ENCODE measurements at regions not wholly inside any gene's neighbourhood (a gene's known extent, or its start where the extent isn't known, plus 50 kb on each side); places are given as distances from the start of the nearest gene placed in this dataset.
"Not testable (repeated sequence)": the region's sequence is repeated elsewhere in the genome, so short reads cannot be mapped to it uniquely, and the experiment has no call there.

- no peak for DNase-seq (ENCODE audit: extremely low spot score)
- POLR2A ChIA-PET: no interaction called here
- CTCF ChIA-PET: interaction anchor here (1.6 kb wide), 1 partner anchor 9 kb away, joined by 5 read pairs; no protein-coding TSS in a partner anchor
- TF ChIP-seq FOXA1 (IDR thresholded peaks at IDR 0.05): no peak
- no peak for TF ChIP-seq L3MBTL2 (conservative IDR thresholded peaks at IDR 0.05)
- no peak for TF ChIP-seq CTBP1 (IDR thresholded peaks at IDR 0.05; ENCODE audit: borderline replicate concordance)
- no peak for TF ChIP-seq SP1 (IDR thresholded peaks at IDR 0.05)
- no peak for TF ChIP-seq LEF1 (IDR thresholded peaks at IDR 0.05; ENCODE audit: borderline replicate concordance)
- TF ChIP-seq HDGF (IDR thresholded peaks at IDR 0.05; ENCODE audit: borderline replicate concordance): no peak
- no peak for TF ChIP-seq BHLHE40 (IDR thresholded peaks at IDR 0.05; ENCODE audit: borderline replicate concordance)
- no peak for TF ChIP-seq FOXM1 (IDR thresholded peaks at IDR 0.05; ENCODE audit: borderline replicate concordance)
- TF ChIP-seq NFRKB (IDR thresholded peaks at IDR 0.05): no peak
- no peak for TF ChIP-seq TARDBP (IDR thresholded peaks at IDR 0.05)
- TF ChIP-seq ZNF384 (IDR thresholded peaks at IDR 0.05): no peak
- TF ChIP-seq FOXK2 (IDR thresholded peaks at IDR 0.05): no peak
- TF ChIP-seq PKNOX1 (IDR thresholded peaks at IDR 0.05): no peak
Measured at GRCh38 chr16:27649021-27649420, 99.1 kb downstream of the KATNIP start.

- ChIA-PET POLR2A (no interaction called here), CTCF (interaction anchor here (1.6 kb wide), 1 partner anchor 10 kb away, joined by 5 read pairs; no protein-coding TSS in a partner anchor)
- DNase-seq (ENCODE audit: extremely low spot score): no peak
- TF ChIP-seq HDGF (IDR thresholded peaks at IDR 0.05; ENCODE audit: borderline replicate concordance) (no peak), L3MBTL2 (conservative IDR thresholded peaks at IDR 0.05) (no peak), BHLHE40 (IDR thresholded peaks at IDR 0.05; ENCODE audit: borderline replicate concordance) (no peak), FOXK2 (IDR thresholded peaks at IDR 0.05) (no peak), SUZ12 (IDR thresholded peaks at IDR 0.05) (no peak), LEF1 (IDR thresholded peaks at IDR 0.05; ENCODE audit: borderline replicate concordance) (no peak), CTBP1 (IDR thresholded peaks at IDR 0.05; ENCODE audit: borderline replicate concordance) (no peak), SP1 (IDR thresholded peaks at IDR 0.05) (no peak), PKNOX1 (IDR thresholded peaks at IDR 0.05) (no peak), TARDBP (IDR thresholded peaks at IDR 0.05) (no peak), FOXM1 (IDR thresholded peaks at IDR 0.05; ENCODE audit: borderline replicate concordance) (no peak)
Measured at GRCh38 chr16:27650073-27650701, 100.2 kb downstream of the KATNIP start.

- DNase-seq (ENCODE audit: extremely low spot score): no peak
- CTCF ChIA-PET: interaction anchor here (1.1 kb wide), 1 partner anchor 12 kb away, joined by 3 read pairs; no protein-coding TSS in a partner anchor
- TF ChIP-seq LEF1 (IDR thresholded peaks at IDR 0.05; ENCODE audit: borderline replicate concordance) (no peak), CTBP1 (IDR thresholded peaks at IDR 0.05; ENCODE audit: borderline replicate concordance) (no peak)
- POLR2A ChIA-PET: no interaction called here
Measured at GRCh38 chr16:27651301-27651700, 101.4 kb downstream of the KATNIP start.

- ChIA-PET CTCF (no interaction called here), POLR2A (interaction anchor here (0.8 kb wide), 1 partner anchor 12 kb away, joined by 4 read pairs; no protein-coding TSS in a partner anchor)
- DNase-seq (ENCODE audit: extremely low spot score): no peak
- TF ChIP-seq FOXK2 (IDR thresholded peaks at IDR 0.05) (no peak), ZNF384 (IDR thresholded peaks at IDR 0.05) (no peak), SUZ12 (IDR thresholded peaks at IDR 0.05) (no peak), TARDBP (IDR thresholded peaks at IDR 0.05) (no peak), ELF4 (IDR thresholded peaks at IDR 0.05) (no peak), FOXM1 (IDR thresholded peaks at IDR 0.05; ENCODE audit: borderline replicate concordance) (no peak), SP1 (IDR thresholded peaks at IDR 0.05) (no peak), FOXA1 (IDR thresholded peaks at IDR 0.05) (no peak), NFRKB (IDR thresholded peaks at IDR 0.05) (no peak), PKNOX1 (IDR thresholded peaks at IDR 0.05) (no peak), BHLHE40 (IDR thresholded peaks at IDR 0.05; ENCODE audit: borderline replicate concordance) (no peak), ARNT (IDR thresholded peaks at IDR 0.05) (no peak), L3MBTL2 (conservative IDR thresholded peaks at IDR 0.05) (no peak), CTBP1 (IDR thresholded peaks at IDR 0.05; ENCODE audit: borderline replicate concordance) (no peak), LEF1 (IDR thresholded peaks at IDR 0.05; ENCODE audit: borderline replicate concordance) (no peak), HDGF (IDR thresholded peaks at IDR 0.05; ENCODE audit: borderline replicate concordance) (no peak)
Measured at GRCh38 chr16:27657811-27658210, 107.9 kb downstream of the KATNIP start.

- DNase-seq (ENCODE audit: extremely low spot score): no peak
- CTCF ChIA-PET: no interaction called here
- no peak for TF ChIP-seq NFRKB (IDR thresholded peaks at IDR 0.05)
- TF ChIP-seq HDGF (IDR thresholded peaks at IDR 0.05; ENCODE audit: borderline replicate concordance): no peak
- TF ChIP-seq TARDBP (IDR thresholded peaks at IDR 0.05): no peak
- POLR2A ChIA-PET: no interaction called here
Measured at GRCh38 chr16:27660507-27660906, 110.6 kb downstream of the KATNIP start.

GRCh38 chr16:27663235-27663634 lies 113.3 kb downstream of the KATNIP start:
- DNase-seq (ENCODE audit: extremely low spot score); CTCF ChIA-PET; POLR2A ChIA-PET: not testable (repeated sequence)

- CTCF ChIA-PET: no interaction called here
- TF ChIP-seq ARNT (IDR thresholded peaks at IDR 0.05) (no peak), FOXK2 (IDR thresholded peaks at IDR 0.05) (no peak), SP1 (IDR thresholded peaks at IDR 0.05) (no peak), L3MBTL2 (conservative IDR thresholded peaks at IDR 0.05) (no peak), LEF1 (IDR thresholded peaks at IDR 0.05; ENCODE audit: borderline replicate concordance) (no peak), PKNOX1 (IDR thresholded peaks at IDR 0.05) (no peak)
- POLR2A ChIA-PET: no interaction called here
- no peak for DNase-seq (ENCODE audit: extremely low spot score)
Measured at GRCh38 chr16:27665881-27666280, 115.9 kb downstream of the KATNIP start.

Data from HEK293T (cell line).